HCT116 (cell line): ENCODE measurements at regions not wholly inside any gene's neighbourhood (a gene's known extent, or its start where the extent isn't known, plus 50 kb on each side); places are given as distances from the start of the nearest gene placed in this dataset.

ENCODE experiments used
- ATAC-seq: fragments of 200-7000 bp; cut with Tn5 transposase; 2 replicates; pipeline ENCODE4 v1.9.1; 2020; ENCODE audit warnings: mild to moderate bottlenecking, moderate library complexity
- BruUV-seq: library from RNA; stranded (reverse); fragments of 400-500 nt; replicated peaks from 2 replicates; lab custom pipeline; 2021; lab: Mats Ljungman, UMichigan
- CTCF ChIA-PET: fragments of 300-600 bp; sonication (Branson Sonifier 250); formaldehyde crosslinking; loops from one replicate; lab custom pipeline; 2021; ENCODE audit warnings: antibody characterized with exemption; lab: Charles Lee
- POLR2A ChIA-PET: fragments of 300-600, 350-600 bp; sonication (Branson Sonifier 250); formaldehyde crosslinking; loops from one replicate; lab custom pipeline; 2021; ENCODE audit warnings: antibody characterized with exemption; lab: Charles Lee
- RAD21 ChIA-PET, 2 experiments: fragments of 300-600 bp; sonication (Branson Sonifier 250); formaldehyde crosslinking; loops; one replicate each; lab custom pipeline; 2023; ENCODE audit warnings: low total read pairs in 2 of 2; ENCODE audit not compliant: uncharacterized antibody in 2 of 2, unreplicated experiment in 2 of 2, low non-redundant PET in 1 of 2; lab: Charles Lee
- DNase-seq: peaks from one replicate; pipeline ENCODE4 v3.0.0-alpha.2; 2010; ENCODE audit warnings: low read depth, low spot score
- H2AFZ ChIP-seq: fragments of 200-600 bp; shearing (Covaris generic), sonication (generic); 2 replicates; pipeline ENCODE4 v1.6.1; 2017; ENCODE audit warnings: low read depth, mixed run types, mixed read lengths, antibody characterized with exemption, low read length; ENCODE audit not compliant: poor library complexity, severe bottlenecking
- H3K27ac ChIP-seq: 2 replicates; pipeline ENCODE4 v1.5.1; 2012; ENCODE audit warnings: low read depth, low read length
- H3K27me3 ChIP-seq: fragments of 200-600 bp; sonication (generic); 2 replicates; pipeline ENCODE4 v1.6.1; 2016; ENCODE audit warnings: mixed run types, low read length, mixed read lengths; ENCODE audit not compliant: insufficient read depth
- H3K36me3 ChIP-seq, 2 experiments: fragments of 200-500 bp in 1 of 2; fragments of 200-600 bp in 1 of 2; sonication (Bioruptor generic) in 1 of 2; sonication (generic) in 1 of 2; 2 replicates each; pipeline versions ENCODE4 v1.5.1 to v1.6.1; 2014 to 2016; ENCODE audit warnings: low read length in 2 of 2, inconsistent platforms in 1 of 2, mixed read lengths in 1 of 2, mixed run types in 1 of 2; ENCODE audit not compliant: insufficient read depth in 2 of 2, control insufficient read depth in 1 of 2
- H3K4me1 ChIP-seq, 2 experiments: fragments of 200-600 bp in 1 of 2; sonication (generic) in 1 of 2; 2 replicates each; pipeline versions ENCODE4 v1.5.1 to v1.6.1; 2012 to 2017; ENCODE audit warnings: low read length in 2 of 2, inconsistent platforms in 1 of 2, mild to moderate bottlenecking in 1 of 2, mixed read lengths in 1 of 2, mixed run types in 1 of 2, moderate library complexity in 1 of 2; ENCODE audit not compliant: insufficient read depth in 2 of 2, control insufficient read depth in 1 of 2
- H3K4me2 ChIP-seq: fragments of 200-600 bp; sonication (generic); 2 replicates; pipeline ENCODE4 v1.6.1; 2017; ENCODE audit warnings: mixed run types, low read length, mixed read lengths
- H3K4me3 ChIP-seq, 2 experiments: fragments of 200-600 bp in 1 of 2; sonication (generic) in 1 of 2; replicated peaks in 1 of 2; 2 replicates each; pipeline ENCODE4 v1.5.1; 2011 to 2016; ENCODE audit warnings: low read length in 2 of 2, control low read depth in 1 of 2, low read depth in 1 of 2, mild to moderate bottlenecking in 1 of 2, mixed read lengths in 1 of 2, mixed run types in 1 of 2
- H3K79me2 ChIP-seq: fragments of 200-600 bp; sonication (generic); 2 replicates; pipeline ENCODE4 v1.6.1; 2017; ENCODE audit warnings: mild to moderate bottlenecking, mixed run types, low read length, moderate library complexity, mixed read lengths; ENCODE audit not compliant: insufficient read depth
- H3K9ac ChIP-seq: fragments of 200-600 bp; sonication (generic); 2 replicates; pipeline ENCODE4 v1.6.1; 2016; ENCODE audit warnings: low read length, mixed read lengths
- H3K9me2 ChIP-seq: fragments of 200-600 bp; sonication (generic), shearing (Covaris generic); 2 replicates; pipeline ENCODE4 v1.6.1; 2017; ENCODE audit warnings: mixed run types, mild to moderate bottlenecking, moderate library complexity; ENCODE audit not compliant: insufficient read depth
- H3K9me3 ChIP-seq, 2 experiments: fragments of 200-500 bp in 1 of 2; fragments of 200-600 bp in 1 of 2; sonication (Bioruptor generic) in 1 of 2; sonication (generic) in 1 of 2; 2 replicates each; pipeline ENCODE4 v1.6.1; 2014 to 2017; ENCODE audit warnings: low read length in 2 of 2, mixed read lengths in 2 of 2, inconsistent platforms in 1 of 2, low read depth in 1 of 2, mild to moderate bottlenecking in 1 of 2, mixed run types in 1 of 2, moderate library complexity in 1 of 2; ENCODE audit not compliant: control insufficient read depth in 1 of 2, insufficient read depth in 1 of 2
- H4K20me1 ChIP-seq: fragments of 200-600 bp; sonication (generic), shearing (Covaris generic); 2 replicates; pipeline ENCODE4 v1.6.1; 2017; ENCODE audit warnings: mixed run types, mild to moderate bottlenecking, moderate library complexity; ENCODE audit not compliant: insufficient read depth
- CTCF ChIP-seq, 3 experiments: fragments of 200-600 bp in 1 of 3; sonication (generic) in 1 of 3; IDR thresholded peaks in 2 of 3; conservative IDR thresholded peaks in 1 of 3; 2 replicates each; pipeline ENCODE4 v1.5.1; 2012 to 2017; ENCODE audit warnings: low read depth in 2 of 3, low read length in 2 of 3, antibody characterized with exemption in 1 of 3, borderline replicate concordance in 1 of 3, control low read depth in 1 of 3, mild to moderate bottlenecking in 1 of 3, mixed read lengths in 1 of 3, mixed run types in 1 of 3, moderate library complexity in 1 of 3; ENCODE audit not compliant: insufficient read depth in 1 of 3
- EZH2 ChIP-seq: fragments of 200-600 bp; sonication (generic); IDR thresholded peaks from 2 replicates; pipeline ENCODE4 v1.6.1; 2017; ENCODE audit warnings: antibody characterized with exemption, mixed run types
- REST ChIP-seq: IDR thresholded peaks from 2 replicates; pipeline ENCODE4 v1.6.1; 2012; ENCODE audit warnings: low read depth
- SIN3A ChIP-seq: IDR thresholded peaks from 2 replicates; pipeline ENCODE4 v1.6.1; 2012; ENCODE audit warnings: low read depth
- intact Hi-C: fragments of 100-400 bp; cut with micrococcal nuclease; formaldehyde crosslinking; loops from 2 replicates; pipeline ENCODE4 v1.10.0; 2022

DNA sequence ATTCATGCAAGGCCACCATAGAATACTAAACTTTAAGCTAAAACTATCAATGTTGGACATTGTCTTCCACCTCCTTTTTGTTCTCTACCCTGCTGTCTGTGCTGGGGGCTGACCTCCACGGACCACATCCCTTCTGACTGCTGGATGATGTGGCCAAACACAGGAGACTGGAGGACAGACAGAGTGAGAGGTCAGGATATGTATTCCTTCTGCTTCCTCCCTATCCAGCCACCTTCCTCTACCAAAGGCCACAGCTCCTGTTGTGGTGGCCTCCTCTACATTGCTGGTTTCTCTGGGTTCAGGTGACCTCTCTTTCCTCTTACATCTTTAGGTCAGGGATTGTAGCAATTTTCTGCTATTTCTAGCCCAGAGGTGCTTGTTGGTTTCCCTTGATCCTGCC is 148.1 kb downstream of the ACTBL2 start:
- BruUV-seq: no TSS peak
- RAD21 ChIA-PET: no interaction called here
- intact Hi-C loops: no loop called here
- H3K4me2 ChIP-seq: no peak overlapping the region
- H3K9me2 ChIP-seq: no peaks in the 10 kb centered on the region
- no peaks in the 10 kb centered on the region for H3K9me3 ChIP-seq
- CTCF ChIA-PET: interaction anchor here (1.3 kb wide), 1 partner anchor 32 kb away, joined by 4 read pairs; no protein-coding TSS in a partner anchor
- H3K4me3 ChIP-seq: no peak overlapping the region
- H2AFZ ChIP-seq: no peak overlapping the region
- POLR2A ChIA-PET: interaction anchor here (0.5 kb wide), 1 partner anchor 463 kb away, joined by 4 read pairs; no protein-coding TSS in a partner anchor
- no peak for ATAC-seq
- no peaks in the 10 kb centered on the region for H4K20me1 ChIP-seq
- no peaks in the 10 kb centered on the region for H3K79me2 ChIP-seq
- peaks cover 6 to 26% of the 10 kb centered on the region in 2 experiments; a peak in 3 of 4 replicates for H3K4me1 ChIP-seq
- H3K36me3 ChIP-seq: no peaks in the 10 kb centered on the region
- no peaks in the 10 kb centered on the region for H3K27me3 ChIP-seq
- no peak overlapping the region for H3K9ac ChIP-seq
- TF ChIP-seq CTCF (IDR thresholded peaks at IDR 0.05 in 2 of 3, conservative IDR thresholded peaks at IDR 0.05 in 1 of 3; ENCODE audit: borderline replicate concordance in 1 of 3, insufficient read depth in 1 of 3, low read depth in 2 of 3, low read length in 2 of 3) (no peak), REST (no peak), SIN3A (no peak), EZH2 (no peak)
- no peak overlapping the region for H3K27ac ChIP-seq
- DNase-seq: no peak
